GM12874 (cell line): ENCODE measurements at regions not wholly inside any gene's neighbourhood (a gene's known extent, or its start where the extent isn't known, plus 50 kb on each side); places are given as distances from the start of the nearest gene placed in this dataset.

Source experiments
- TF ChIP-seq, protein P1 (sequence below): IDR thresholded peaks from 2 replicates; pipeline ENCODE4 v1.5.1; 2011; ENCODE audit warnings: low read depth, mild to moderate bottlenecking, control low read depth, low read length, moderate library complexity; ENCODE audit not compliant: insufficient read depth

DNA sequence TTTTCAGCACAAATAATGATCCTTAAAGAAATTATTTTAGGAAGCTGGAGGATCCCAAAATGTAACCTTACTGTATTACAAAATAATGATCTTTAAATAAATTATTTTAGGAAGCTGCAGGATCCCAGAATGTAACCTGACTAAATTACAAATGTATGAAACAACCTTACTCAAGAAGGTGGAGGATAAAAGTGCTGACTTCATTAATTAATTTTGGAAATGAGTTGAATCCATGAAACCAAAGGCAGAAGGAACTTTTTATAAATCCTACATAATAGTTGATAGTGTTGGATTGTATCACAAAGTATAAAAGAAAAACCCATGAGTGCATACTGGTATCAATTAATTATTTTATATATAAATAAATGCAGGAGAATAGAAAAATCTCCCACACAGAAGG is 859.9 kb downstream of the KCNJ2 start:
- TF ChIP-seq, protein P1, sequence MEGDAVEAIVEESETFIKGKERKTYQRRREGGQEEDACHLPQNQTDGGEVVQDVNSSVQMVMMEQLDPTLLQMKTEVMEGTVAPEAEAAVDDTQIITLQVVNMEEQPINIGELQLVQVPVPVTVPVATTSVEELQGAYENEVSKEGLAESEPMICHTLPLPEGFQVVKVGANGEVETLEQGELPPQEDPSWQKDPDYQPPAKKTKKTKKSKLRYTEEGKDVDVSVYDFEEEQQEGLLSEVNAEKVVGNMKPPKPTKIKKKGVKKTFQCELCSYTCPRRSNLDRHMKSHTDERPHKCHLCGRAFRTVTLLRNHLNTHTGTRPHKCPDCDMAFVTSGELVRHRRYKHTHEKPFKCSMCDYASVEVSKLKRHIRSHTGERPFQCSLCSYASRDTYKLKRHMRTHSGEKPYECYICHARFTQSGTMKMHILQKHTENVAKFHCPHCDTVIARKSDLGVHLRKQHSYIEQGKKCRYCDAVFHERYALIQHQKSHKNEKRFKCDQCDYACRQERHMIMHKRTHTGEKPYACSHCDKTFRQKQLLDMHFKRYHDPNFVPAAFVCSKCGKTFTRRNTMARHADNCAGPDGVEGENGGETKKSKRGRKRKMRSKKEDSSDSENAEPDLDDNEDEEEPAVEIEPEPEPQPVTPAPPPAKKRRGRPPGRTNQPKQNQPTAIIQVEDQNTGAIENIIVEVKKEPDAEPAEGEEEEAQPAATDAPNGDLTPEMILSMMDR, result no peak

DNA sequence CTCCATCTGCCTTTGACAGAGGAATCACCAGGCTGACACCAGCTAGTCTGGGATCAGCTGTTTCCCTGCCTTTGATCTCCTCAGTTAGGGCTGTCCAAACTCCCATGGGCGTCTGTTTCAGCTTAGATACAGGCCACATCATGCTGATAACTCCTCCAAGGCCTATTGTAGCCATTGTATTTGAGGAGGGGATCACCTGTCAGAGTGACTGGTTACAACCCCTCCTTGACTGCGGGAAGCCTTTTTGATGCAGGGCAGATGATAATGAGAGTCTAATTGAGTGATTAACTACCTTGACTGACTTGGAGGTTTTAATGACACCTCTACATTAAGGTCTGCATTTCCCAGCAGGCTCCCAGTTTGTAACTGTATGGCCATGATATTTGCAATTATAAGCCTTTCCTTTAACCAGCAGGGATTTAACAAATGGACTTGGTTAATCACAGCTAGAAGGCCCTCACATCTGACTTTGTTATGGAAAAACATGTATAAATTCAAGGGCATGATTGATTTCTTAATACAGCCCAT is 863.5 kb downstream of the KCNJ2 start:
- TF ChIP-seq, protein P1, result no peak

DNA sequence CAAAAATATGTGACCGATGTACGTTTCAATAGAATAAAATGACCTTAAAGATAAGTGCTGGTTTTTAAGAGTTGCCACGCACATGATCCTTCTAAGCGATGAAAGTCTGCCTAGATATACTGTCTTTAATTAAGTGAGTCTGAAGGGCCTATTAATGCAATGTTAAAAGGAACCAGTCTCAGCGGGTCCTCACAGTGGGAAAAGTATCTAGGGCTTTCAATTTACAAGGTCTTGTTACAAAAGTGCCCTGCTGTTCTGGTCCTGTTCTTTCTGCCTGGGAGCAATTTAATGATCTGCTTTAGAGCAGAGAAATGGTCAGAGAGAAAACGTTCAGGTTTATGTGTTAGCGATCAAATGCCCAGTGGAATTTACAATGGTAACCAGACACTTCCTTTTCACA is 864.0 kb downstream of the KCNJ2 start:
- TF ChIP-seq, protein P1, result no peak

DNA sequence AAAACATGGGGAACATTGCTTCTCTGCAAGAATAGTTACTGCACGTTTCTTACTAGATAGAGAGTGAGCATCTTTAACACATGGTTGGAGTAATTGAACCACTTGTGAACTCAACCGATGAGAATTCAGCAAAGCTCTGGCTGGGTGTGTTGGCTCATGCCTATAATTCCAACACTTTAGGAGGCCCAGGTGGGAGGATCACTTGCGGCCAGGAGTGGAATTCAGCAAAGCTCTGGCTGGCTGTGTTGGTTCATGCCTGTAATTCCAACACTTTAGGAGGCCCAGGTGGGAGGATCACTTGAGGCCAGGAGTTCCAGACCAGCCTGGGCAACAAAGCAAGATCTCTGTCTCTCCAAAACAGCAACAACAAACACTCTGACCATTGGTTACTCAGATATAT is 865.9 kb downstream of the KCNJ2 start:
- TF ChIP-seq, protein P1, result no peak

DNA sequence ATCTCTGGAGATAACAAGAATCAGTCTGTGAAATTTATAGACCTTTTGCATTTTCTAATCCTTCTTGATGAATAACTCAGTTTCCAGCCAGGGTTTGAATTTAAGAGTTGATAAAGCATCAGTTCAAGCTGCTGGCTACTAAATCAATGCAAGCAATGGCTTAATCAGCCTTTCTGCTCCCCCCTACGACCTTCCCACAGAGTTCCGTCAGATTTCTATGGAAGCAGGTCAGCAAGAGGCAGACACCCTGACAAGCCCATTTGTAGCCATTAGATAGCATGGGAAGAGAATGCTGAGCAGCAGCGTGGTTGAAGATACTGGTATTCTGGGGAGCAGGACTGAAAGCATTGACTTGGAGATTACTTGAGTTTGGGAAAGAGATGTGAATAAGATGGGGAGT is 868.1 kb downstream of the KCNJ2 start:
- TF ChIP-seq, protein P1, result no peak

DNA sequence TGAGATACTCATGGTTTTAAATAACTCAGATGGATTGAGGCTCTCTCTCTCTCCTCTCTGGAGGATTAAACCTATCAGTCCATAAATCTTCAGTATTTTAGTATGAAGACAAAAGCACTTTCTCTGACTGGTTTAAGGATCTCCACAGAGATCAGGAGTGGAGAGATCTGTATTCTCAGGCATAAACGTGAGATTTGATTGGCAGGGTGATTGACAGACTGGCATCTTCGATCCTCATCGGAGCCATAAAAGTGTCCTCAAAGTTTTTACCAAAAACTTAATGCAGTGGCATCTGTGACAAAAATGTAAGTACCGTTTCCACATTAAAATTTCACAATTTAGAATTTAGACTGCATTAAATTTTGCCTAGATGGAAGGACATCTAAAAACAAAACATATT is 870.1 kb downstream of the KCNJ2 start:
- TF ChIP-seq, protein P1, result no peak

DNA sequence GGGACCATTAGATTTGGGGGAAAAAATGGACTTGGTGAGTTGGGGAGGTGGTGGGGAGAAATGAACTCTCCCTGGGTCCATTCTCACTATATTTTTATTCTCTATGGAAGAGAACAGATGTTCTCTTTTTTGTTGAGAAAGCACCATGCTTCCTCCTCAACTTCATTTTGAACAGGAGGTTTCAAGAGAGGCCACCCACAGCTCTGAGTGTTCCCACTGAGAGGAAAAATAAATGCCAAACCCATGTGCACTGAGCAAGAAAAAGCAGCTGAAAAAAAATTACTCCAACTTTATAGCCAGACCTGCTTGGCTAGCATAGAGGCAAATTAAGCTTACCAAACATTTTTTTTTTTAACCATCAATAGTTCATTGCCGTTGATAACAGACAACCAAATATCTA is 883.6 kb downstream of the KCNJ2 start:
- TF ChIP-seq, protein P1, result no peak
